ENCODE measurements at regions not wholly inside any gene's neighbourhood (a gene's known extent, or its start where the extent isn't known, plus 50 kb on each side); places are given as distances from the start of the nearest gene placed in this dataset.

DNA sequence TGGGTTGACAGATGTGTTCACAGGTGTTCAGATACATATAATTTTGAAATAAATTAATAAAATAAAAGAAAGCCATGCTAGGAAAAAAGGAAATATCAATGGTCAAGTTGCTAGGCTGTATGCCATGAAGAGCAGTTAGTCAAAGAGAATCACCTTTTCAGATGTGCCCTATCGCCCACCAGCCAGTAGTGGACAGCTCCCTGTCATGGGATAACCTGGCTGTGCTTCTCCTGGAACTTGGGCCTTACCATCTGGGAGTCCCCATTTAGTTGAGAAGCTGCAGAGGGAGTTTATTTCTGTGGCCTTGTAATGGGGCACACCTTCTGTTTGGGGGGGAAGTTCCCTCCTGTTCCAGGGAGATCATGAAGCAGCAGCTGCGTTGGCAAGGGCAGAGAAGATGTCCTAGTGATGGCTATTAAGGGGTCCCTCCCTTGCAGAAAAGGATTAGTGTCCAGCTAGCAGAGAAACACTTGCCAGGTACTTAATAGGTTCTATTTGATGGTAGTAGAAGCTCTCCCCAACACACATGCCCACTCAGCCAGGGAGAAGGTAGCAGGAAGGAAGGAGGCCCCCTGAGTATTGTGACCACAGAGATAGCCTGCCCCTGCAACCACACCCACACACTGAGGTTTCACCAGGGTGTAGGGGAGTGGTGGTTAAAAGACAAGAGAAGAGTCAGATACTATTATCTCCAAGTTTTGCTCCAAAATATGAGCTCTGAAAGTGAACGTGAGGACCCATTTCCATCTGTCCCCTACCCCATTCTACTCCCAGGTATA is 117.7 kb downstream of the B3GNT2 start:
- no peak overlapping the region for H3K4me3 ChIP-seq (replicated peaks in 1 of 2; ENCODE audit: low read depth in 2 of 2, low read length in 2 of 2)
- TF ChIP-seq, protein P1, sequence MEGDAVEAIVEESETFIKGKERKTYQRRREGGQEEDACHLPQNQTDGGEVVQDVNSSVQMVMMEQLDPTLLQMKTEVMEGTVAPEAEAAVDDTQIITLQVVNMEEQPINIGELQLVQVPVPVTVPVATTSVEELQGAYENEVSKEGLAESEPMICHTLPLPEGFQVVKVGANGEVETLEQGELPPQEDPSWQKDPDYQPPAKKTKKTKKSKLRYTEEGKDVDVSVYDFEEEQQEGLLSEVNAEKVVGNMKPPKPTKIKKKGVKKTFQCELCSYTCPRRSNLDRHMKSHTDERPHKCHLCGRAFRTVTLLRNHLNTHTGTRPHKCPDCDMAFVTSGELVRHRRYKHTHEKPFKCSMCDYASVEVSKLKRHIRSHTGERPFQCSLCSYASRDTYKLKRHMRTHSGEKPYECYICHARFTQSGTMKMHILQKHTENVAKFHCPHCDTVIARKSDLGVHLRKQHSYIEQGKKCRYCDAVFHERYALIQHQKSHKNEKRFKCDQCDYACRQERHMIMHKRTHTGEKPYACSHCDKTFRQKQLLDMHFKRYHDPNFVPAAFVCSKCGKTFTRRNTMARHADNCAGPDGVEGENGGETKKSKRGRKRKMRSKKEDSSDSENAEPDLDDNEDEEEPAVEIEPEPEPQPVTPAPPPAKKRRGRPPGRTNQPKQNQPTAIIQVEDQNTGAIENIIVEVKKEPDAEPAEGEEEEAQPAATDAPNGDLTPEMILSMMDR (IDR thresholded peaks at IDR 0.05; ENCODE audit: low read depth, low read length) = no peak
- DNase-seq (ENCODE audit: low read depth in 2 of 2) = no peak

DNA sequence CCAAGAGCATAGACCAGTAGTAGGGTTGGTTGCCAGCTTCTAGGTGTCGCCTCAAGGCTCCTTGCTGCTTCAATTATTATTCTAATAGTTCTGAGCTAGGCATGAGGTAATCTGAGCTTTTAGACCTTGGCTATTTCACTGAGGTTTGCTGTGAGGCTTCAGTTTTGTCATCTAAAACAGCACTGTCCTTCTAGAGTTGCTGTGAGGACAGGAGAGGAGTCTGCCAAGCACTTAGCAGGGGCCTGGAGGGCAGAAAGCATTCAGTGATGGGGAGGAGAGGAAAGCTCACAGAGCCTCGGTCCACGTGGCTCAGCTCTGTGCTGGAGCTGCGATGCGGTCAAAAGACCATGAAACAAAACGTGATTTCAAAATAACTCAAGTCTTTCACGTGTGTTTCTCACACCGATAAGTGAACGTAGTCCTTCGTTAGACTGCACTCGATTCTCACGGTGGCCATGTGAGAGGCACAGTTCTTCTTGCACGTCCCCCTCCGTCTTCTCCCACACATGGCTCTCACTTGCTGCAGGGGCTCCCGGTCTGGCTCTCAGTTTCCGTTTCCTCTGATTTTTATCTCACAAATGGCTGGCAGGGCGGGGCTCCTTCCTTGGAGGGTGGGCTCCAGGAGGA is 113.7 kb downstream of the B3GNT2 start:
- DNase-seq (ENCODE audit: low read depth in 2 of 2) = peak in 1 of 2 donors; percentile 22
- no peak overlapping the region for H3K4me3 ChIP-seq (replicated peaks in 1 of 2; ENCODE audit: low read depth in 2 of 2, low read length in 2 of 2)
- TF ChIP-seq, protein P1 (IDR thresholded peaks at IDR 0.05; ENCODE audit: low read depth, low read length) = no peak

DNA sequence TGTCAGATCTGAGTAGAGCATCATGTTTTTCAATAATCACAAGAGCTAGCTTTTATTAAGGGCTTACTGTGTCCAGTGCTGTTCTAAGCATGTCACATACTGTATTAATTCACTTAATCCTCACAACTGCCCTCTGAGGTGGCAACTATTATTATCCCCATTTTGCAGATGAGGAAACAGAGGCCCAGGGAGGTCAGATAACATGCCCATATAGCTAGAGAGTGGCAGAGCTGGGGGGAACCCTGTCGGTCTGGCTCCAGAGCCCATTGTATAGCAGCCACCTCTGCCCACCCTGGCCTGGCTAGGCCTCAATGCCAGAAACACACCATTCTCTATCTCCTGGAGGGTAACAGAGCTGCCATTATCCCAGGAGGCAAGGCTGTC is 113.2 kb downstream of the B3GNT2 start:
- TF ChIP-seq, protein P1 (IDR thresholded peaks at IDR 0.05; ENCODE audit: low read depth, low read length) = no peak
- DNase-seq (ENCODE audit: low read depth in 2 of 2) = no peak
- H3K4me3 ChIP-seq (replicated peaks in 1 of 2; ENCODE audit: low read depth in 2 of 2, low read length in 2 of 2) = no peak overlapping the region

DNA sequence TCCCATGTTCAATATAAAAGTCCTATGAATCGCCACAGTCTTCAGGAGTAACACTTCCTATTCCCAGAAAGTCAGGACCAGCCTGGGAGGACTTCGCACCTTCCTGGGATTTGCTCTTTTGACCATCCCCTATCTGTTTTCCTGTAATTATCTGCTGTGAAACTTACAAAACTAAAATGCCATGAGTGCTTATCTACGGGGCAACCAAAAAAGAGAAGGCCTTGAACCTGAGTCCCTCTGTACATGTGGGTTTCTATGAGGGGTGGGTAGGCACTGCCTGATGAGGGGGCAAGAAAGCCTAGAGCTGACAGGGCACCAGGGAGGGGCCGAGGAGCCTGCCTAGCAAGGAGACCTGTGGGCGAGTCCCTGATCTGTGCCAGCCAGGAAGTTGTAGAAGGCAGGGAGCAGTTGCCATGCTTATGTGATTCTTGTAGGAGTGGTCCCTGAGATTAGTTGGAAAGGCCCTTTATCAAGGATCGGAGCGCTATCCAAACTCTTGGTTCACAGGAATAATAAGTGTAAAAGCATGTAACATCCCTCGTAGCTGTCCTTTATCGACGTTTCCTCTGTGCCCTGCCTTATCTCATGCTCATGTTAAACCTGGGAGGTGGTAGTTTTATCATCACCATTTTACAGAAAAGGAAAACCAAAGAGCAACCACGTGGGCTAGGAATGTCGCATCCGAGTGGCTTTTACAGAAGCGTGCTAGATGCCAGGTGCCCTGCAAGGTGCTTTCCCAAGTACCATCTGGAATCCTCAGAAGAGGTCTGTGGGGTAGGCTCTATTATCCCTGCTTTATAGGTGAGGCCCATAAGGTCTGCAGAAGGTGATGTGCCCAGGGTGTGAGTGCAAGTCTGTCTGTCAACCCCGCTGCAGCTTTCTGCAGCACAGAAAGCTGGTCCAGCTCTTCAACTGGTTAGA is 111.8 kb downstream of the B3GNT2 start:
- TF ChIP-seq, protein P1 (IDR thresholded peaks at IDR 0.05; ENCODE audit: low read depth, low read length) = no peak
- H3K4me3 ChIP-seq (replicated peaks in 1 of 2; ENCODE audit: low read depth in 2 of 2, low read length in 2 of 2) = no peak overlapping the region
- no peak for DNase-seq (ENCODE audit: low read depth in 2 of 2)

DNA sequence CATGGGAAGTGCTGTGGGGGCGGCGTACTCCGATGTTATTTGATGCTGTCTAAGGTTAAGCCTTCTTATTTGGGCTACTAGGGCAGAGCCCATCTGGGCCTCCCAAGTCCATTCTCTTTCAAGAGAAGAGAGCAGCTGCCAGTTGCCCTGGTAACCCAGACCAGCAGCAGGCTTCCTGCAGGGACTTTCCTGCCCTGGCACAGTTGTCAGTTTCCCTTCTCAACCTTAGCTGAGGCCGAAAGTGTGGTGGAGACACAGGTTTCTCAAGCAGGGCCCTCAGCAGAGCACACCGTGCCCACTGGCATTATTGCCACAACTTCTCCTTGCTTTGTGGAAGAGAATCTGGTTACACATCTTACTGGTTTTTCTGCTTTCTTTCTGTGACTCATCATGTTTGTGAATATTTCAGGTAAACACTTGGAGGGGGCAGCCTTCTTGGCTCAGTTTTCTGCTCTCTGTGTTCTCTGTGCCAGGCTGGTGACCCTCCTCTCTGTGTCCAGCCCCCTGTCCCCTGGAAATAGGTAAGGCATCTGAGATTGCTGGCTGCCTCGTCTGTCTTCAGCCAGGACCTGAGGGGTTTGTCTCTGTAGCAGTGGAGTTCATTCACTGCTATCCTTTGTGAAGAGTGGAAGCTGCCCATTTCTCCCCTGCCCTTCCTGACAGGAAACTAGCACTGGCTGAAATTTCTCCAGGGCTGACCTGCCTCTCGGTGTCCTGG is 111.0 kb downstream of the B3GNT2 start:
- TF ChIP-seq, protein P1 (IDR thresholded peaks at IDR 0.05; ENCODE audit: low read depth, low read length) = no peak
- no peak overlapping the region for H3K4me3 ChIP-seq (replicated peaks in 1 of 2; ENCODE audit: low read depth in 2 of 2, low read length in 2 of 2)
- peak; percentile 42 to 47 for DNase-seq (ENCODE audit: low read depth in 2 of 2)

All from cardiac fibroblast (primary cell).